ENCODE measurements at regions not wholly inside any gene's neighbourhood (a gene's known extent, or its start where the extent isn't known, plus 50 kb on each side); places are given as distances from the start of the nearest gene placed in this dataset.
"Not testable (repeated sequence)": the region's sequence is repeated elsewhere in the genome, so short reads cannot be mapped to it uniquely, and the experiment has no call there.

DNA sequence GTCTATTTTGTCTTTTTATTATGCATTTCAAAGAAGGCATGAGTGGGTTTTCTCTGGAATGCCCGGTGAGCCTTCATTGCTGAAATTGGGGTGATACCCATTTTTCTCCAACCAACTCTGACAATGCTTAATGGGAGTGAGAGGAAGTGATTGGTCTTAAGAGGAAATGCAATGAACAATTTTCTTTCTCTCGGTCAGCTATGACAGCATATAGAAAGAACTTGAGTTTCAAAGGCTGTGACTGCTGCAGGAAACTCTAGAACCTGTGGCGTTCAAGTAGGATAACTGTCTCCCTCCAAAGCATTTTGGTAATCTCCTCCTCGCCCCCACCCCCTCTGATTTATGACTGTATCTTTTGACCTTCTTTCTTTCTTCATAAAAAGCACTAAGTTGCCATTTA is 155.9 kb downstream of the LYPLAL1 start:
- intact Hi-C loops (cut with DNase I): no loop called here
- no peak overlapping the region for H3K27ac ChIP-seq (ENCODE audit: low read depth in 1 of 2, low read length in 2 of 2)
- 82 to 87% methylated on average over 4 of the region's 4 CpGs for WGBS, 2 donors

DNA sequence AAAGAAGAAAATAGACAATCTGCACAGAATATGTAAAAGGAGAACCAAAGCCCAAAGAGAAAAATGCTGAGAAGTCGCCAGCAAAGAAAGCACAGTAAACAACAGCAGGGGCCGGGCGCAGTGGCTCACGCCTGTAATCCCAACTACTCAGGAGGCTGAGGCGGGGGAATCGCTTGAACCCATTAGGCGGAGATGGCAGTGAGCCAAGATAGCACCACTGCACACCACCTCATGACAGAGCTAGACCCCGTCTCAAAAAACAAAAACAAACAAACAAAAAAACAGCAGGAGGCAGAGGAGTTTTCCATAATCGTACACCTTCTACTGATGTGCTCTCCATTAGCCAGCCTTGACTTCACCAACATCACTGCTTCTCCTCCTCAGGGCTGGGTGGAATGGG is 153.2 kb downstream of the LYPLAL1 start:
- no peaks in the 10 kb centered on the region for H3K27me3 ChIP-seq (ENCODE audit: control insufficient read depth in 1 of 2, insufficient read depth in 2 of 2, low read length in 1 of 2)
- DNase-seq (no peak), ATAC-seq (ENCODE audit: low FRiP score) (peak; percentile 11)
- no peak overlapping the region for H3K27ac ChIP-seq (ENCODE audit: low read depth in 1 of 2, low read length in 2 of 2)
- H3K36me3 ChIP-seq (ENCODE audit: control insufficient read depth in 1 of 2, insufficient read depth in 2 of 2, low read length in 1 of 2): no peaks in the 10 kb centered on the region
- H3K4me3 ChIP-seq (ENCODE audit: low read length in 2 of 2): no peak overlapping the region
- intact Hi-C loops (cut with DNase I): no loop called here
- WGBS, 2 donors: 91 to 94% methylated on average over 9 of the region's 9 CpGs
- H3K4me1 ChIP-seq (ENCODE audit: control insufficient read depth in 1 of 2, insufficient read depth in 2 of 2, low read length in 2 of 2): no peaks in the 10 kb centered on the region
- no peaks in the 10 kb centered on the region for H3K9me3 ChIP-seq (ENCODE audit: control insufficient read depth, low read length)

More for the DNA sequence above, 155.9 kb downstream of the LYPLAL1 start:
- Histone ChIP-seq H3K4me1 (ENCODE audit: control insufficient read depth in 1 of 2, insufficient read depth in 2 of 2, low read length in 2 of 2) (no peaks in the 10 kb centered on the region), H3K9me3 (ENCODE audit: control insufficient read depth, low read length) (no peaks in the 10 kb centered on the region), H3K4me3 (ENCODE audit: low read length in 2 of 2) (no peak overlapping the region), H3K36me3 (ENCODE audit: control insufficient read depth in 1 of 2, insufficient read depth in 2 of 2, low read length in 1 of 2) (no peaks in the 10 kb centered on the region), H3K27me3 (ENCODE audit: control insufficient read depth in 1 of 2, insufficient read depth in 2 of 2, low read length in 1 of 2) (no peaks in the 10 kb centered on the region)
- ATAC-seq (ENCODE audit: low FRiP score): no peak
- DNase-seq: no peak

DNA sequence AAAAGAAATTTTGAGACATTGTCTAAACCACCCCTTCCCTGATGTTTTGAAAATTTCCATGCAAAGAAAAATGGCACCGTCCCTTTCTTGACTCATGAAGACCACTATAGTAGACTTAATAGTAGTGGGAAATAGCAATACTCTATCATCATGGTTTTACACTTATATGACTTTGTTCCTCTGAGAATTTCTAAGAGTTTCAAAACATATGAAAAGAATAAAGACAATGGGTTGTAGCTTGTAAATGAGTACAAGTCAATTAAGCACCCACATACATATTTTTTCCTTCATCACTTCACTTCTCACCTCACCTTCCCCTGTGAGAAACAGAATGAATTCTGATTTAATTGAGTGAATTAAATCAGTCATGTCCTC is 151.7 kb downstream of the LYPLAL1 start:
- no peaks in the 10 kb centered on the region for H3K36me3 ChIP-seq (ENCODE audit: control insufficient read depth in 1 of 2, insufficient read depth in 2 of 2, low read length in 1 of 2)
- intact Hi-C loops (cut with DNase I): no loop called here
- H3K9me3 ChIP-seq (ENCODE audit: control insufficient read depth, low read length): no peaks in the 10 kb centered on the region
- WGBS, 2 donors: 93 to 100% methylated on average over 1 of the region's 1 CpG
- H3K27me3 ChIP-seq (ENCODE audit: control insufficient read depth in 1 of 2, insufficient read depth in 2 of 2, low read length in 1 of 2): no peaks in the 10 kb centered on the region
- DNase-seq (no peak), ATAC-seq (ENCODE audit: low FRiP score) (no peak)
- no peak overlapping the region for H3K4me3 ChIP-seq (ENCODE audit: low read length in 2 of 2)
- H3K27ac ChIP-seq (ENCODE audit: low read depth in 1 of 2, low read length in 2 of 2): no peak overlapping the region
- no peaks in the 10 kb centered on the region for H3K4me1 ChIP-seq (ENCODE audit: control insufficient read depth in 1 of 2, insufficient read depth in 2 of 2, low read length in 2 of 2)

DNA sequence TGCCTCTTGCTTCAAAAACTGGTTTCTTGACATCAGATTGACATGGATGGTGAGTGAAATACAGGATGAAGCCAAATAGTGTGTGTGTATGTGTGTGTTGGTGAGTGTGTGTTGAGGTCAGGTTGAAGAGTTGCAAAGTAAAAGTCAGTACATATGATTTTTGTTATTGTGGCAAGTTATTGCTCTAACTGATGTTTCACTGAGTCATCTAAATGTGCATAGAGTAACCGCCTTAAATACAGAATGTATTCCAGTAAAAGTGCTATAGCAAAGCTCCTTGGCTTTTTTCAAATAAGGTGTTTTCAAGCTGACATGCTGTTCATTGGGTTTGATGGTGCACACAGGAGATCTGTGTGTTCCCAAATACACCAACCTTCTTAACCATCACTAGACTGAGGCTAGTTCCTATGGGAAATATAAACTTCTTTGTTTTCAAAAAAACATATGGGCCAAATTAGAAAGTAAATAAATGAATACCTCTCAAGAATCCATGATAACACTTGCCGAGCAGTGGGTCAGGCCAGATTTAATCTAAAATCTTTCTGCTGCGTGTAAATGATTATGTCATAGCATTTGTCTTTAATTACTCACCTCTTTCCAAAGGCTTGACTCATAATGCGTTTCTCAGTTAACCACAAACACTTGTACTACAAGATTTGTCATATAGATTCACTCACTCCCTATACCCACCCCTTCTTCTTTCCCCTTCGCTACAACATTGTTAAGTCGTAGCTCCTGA is 151.1 kb downstream of the LYPLAL1 start:
- intact Hi-C loops (cut with DNase I): no loop called here
- WGBS, 2 donors: 81 to 86% methylated on average over 6 of the region's 6 CpGs

DNA sequence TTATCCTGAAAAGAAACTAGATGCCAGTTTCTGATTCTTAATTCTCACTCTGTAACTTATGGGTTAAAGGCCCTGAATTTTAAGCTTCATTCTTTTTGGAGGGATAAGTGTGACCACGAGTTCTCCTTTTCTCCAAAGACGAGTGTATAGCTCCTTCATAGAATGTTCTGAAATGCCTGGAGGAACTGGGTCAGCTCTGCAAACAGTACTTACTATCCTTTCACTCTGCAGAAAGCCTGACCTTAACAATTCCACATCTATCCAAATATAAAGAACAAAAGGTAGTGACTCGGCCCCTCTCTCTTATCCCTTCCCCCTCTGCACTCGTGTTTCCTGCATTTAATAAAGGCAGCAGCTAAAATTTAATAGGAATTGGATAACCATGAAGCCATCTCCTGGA is 150.5 kb downstream of the LYPLAL1 start:
- Histone ChIP-seq H3K27me3 (ENCODE audit: control insufficient read depth in 1 of 2, insufficient read depth in 2 of 2, low read length in 1 of 2) (no peaks in the 10 kb centered on the region), H3K4me1 (ENCODE audit: control insufficient read depth in 1 of 2, insufficient read depth in 2 of 2, low read length in 2 of 2) (no peaks in the 10 kb centered on the region), H3K4me3 (ENCODE audit: low read length in 2 of 2) (no peak overlapping the region), H3K36me3 (ENCODE audit: control insufficient read depth in 1 of 2, insufficient read depth in 2 of 2, low read length in 1 of 2) (peaks cover 0 to 2% of the 10 kb centered on the region in 2 donors), H3K9me3 (ENCODE audit: control insufficient read depth, low read length) (no peaks in the 10 kb centered on the region), H3K27ac (ENCODE audit: low read depth in 1 of 2, low read length in 2 of 2) (no peak overlapping the region)
- 38 to 45% methylated on average over 4 of the region's 4 CpGs for WGBS, 2 donors
- no peak for ATAC-seq (ENCODE audit: low FRiP score)
- DNase-seq: no peak
- intact Hi-C loops (cut with DNase I): no loop called here

More for the DNA sequence above, 151.1 kb downstream of the LYPLAL1 start:
- H3K27me3 ChIP-seq (ENCODE audit: control insufficient read depth in 1 of 2, insufficient read depth in 2 of 2, low read length in 1 of 2): no peaks in the 10 kb centered on the region
- peaks cover 0 to 2% of the 10 kb centered on the region in 2 donors for H3K36me3 ChIP-seq (ENCODE audit: control insufficient read depth in 1 of 2, insufficient read depth in 2 of 2, low read length in 1 of 2)
- ATAC-seq (ENCODE audit: low FRiP score): no peak
- no peak overlapping the region for H3K27ac ChIP-seq (ENCODE audit: low read depth in 1 of 2, low read length in 2 of 2)
- H3K4me1 ChIP-seq (ENCODE audit: control insufficient read depth in 1 of 2, insufficient read depth in 2 of 2, low read length in 2 of 2): no peaks in the 10 kb centered on the region
- H3K9me3 ChIP-seq (ENCODE audit: control insufficient read depth, low read length): no peaks in the 10 kb centered on the region
- no peak overlapping the region for H3K4me3 ChIP-seq (ENCODE audit: low read length in 2 of 2)
- no peak for DNase-seq

DNA sequence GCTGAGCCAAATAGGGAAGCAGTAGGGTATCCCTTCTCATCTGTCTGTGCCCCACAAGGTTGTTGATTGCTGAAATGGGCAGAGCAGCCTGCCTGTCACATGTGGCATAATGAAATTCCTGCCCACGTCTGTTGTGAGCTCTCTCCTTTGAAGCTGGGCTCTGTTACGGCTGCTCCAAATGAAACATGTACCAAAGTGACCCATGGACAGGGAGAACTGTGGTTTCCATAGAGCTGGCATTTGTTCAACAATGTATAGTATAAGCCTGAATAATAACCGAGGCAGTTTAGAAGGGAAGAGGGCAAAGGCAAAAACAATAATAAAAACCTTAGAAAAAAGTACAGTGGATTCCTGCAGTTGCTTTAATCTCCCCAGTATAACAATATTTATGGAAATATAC is 149.7 kb downstream of the LYPLAL1 start:
- 36 to 41% methylated on average over 3 of the region's 3 CpGs for WGBS, 2 donors
- no peak overlapping the region for H3K4me3 ChIP-seq (ENCODE audit: low read length in 2 of 2)
- H3K27ac ChIP-seq (ENCODE audit: low read depth in 1 of 2, low read length in 2 of 2): no peak overlapping the region
- H3K4me1 ChIP-seq (ENCODE audit: control insufficient read depth in 1 of 2, insufficient read depth in 2 of 2, low read length in 2 of 2): no peaks in the 10 kb centered on the region
- peaks cover 0 to 2% of the 10 kb centered on the region in 2 donors for H3K36me3 ChIP-seq (ENCODE audit: control insufficient read depth in 1 of 2, insufficient read depth in 2 of 2, low read length in 1 of 2)
- no peaks in the 10 kb centered on the region for H3K27me3 ChIP-seq (ENCODE audit: control insufficient read depth in 1 of 2, insufficient read depth in 2 of 2, low read length in 1 of 2)
- no peaks in the 10 kb centered on the region for H3K9me3 ChIP-seq (ENCODE audit: control insufficient read depth, low read length)
- ATAC-seq (ENCODE audit: low FRiP score) (no peak), DNase-seq (no peak)
- intact Hi-C loops (cut with DNase I): no loop called here

DNA sequence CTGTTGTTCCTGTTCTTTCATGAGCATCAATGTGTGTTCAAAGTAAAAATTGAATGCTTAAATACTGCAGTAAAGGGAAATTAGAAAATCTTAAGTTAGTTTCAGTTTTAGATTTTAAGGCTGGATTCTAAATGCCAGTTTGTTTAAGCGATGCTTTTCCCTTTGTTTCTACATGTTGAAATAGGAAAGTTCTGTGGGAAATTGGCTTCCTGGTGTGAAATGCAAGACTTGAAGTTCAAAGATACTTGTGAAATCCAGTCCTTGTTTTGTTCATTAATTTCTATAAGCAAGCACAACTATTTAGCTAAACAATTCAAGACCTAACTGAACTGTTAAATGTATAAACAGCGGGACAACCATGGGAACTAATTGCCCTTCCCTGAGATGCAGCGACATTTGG is 149.1 kb downstream of the LYPLAL1 start:
- no peaks in the 10 kb centered on the region for H3K27me3 ChIP-seq (ENCODE audit: control insufficient read depth in 1 of 2, insufficient read depth in 2 of 2, low read length in 1 of 2)
- intact Hi-C loops (cut with DNase I): no loop called here

DNA sequence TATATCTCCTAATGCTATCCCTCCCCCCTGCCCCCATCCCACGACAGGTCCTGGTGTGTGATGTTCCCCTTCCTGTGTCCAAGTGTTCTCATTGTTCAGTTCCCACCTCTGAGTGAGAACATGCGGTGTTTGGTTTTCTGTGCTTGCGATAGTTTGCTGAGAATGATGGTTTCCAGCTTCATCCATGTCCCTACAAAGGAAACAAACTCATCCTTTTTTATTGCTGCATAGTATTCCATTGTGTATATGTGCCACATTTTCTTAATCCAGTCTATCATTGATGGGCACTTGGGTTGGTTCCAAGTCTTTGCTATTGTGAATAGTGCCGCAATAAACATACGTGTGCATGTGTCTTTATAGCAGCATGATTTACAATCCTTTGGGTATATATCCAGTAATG is 146.9 kb downstream of the LYPLAL1 start:
- H3K9me3 ChIP-seq (ENCODE audit: control insufficient read depth, low read length); H3K4me3 ChIP-seq (ENCODE audit: low read length in 2 of 2); H3K36me3 ChIP-seq (ENCODE audit: control insufficient read depth in 1 of 2, insufficient read depth in 2 of 2, low read length in 1 of 2); intact Hi-C loops (cut with DNase I); DNase-seq; ATAC-seq (ENCODE audit: low FRiP score); H3K4me1 ChIP-seq (ENCODE audit: control insufficient read depth in 1 of 2, insufficient read depth in 2 of 2, low read length in 2 of 2); H3K27me3 ChIP-seq (ENCODE audit: control insufficient read depth in 1 of 2, insufficient read depth in 2 of 2, low read length in 1 of 2); H3K27ac ChIP-seq (ENCODE audit: low read depth in 1 of 2, low read length in 2 of 2): not testable (repeated sequence)
- 95 to 99% methylated on average over 4 of the region's 5 CpGs for WGBS, 2 donors

More for the DNA sequence above, 149.1 kb downstream of the LYPLAL1 start:
- no peak overlapping the region for H3K27ac ChIP-seq (ENCODE audit: low read depth in 1 of 2, low read length in 2 of 2)
- H3K4me3 ChIP-seq (ENCODE audit: low read length in 2 of 2): no peak overlapping the region
- H3K9me3 ChIP-seq (ENCODE audit: control insufficient read depth, low read length): peaks cover under 1% of the 10 kb centered on the region
- DNase-seq: no peak
- H3K36me3 ChIP-seq (ENCODE audit: control insufficient read depth in 1 of 2, insufficient read depth in 2 of 2, low read length in 1 of 2): peaks cover 0 to 2% of the 10 kb centered on the region in 2 donors
- no peak for ATAC-seq (ENCODE audit: low FRiP score)
- H3K4me1 ChIP-seq (ENCODE audit: control insufficient read depth in 1 of 2, insufficient read depth in 2 of 2, low read length in 2 of 2): no peaks in the 10 kb centered on the region
- WGBS, 2 donors: 85 to 90% methylated on average over 3 of the region's 3 CpGs

DNA sequence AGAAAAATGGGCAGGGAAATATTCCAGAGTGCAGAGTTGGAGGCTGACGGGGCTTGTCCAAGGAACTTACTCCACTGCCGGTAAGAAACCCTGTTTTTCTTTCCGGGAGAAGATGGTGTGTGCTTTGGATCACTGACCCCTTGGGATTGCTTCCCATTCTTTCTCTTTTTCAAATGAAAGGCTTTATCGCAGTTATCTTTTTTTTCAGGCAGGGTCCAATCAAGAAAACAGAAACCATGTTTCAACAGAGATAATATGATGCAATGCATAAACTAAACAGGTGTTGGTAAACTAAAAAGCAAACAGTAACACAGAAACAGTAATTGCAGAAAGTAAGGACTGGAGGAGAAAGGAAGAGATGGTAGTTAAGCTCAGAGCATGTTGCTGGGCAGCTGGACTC is 145.1 kb downstream of the LYPLAL1 start:
- no peak overlapping the region for H3K4me3 ChIP-seq (ENCODE audit: low read length in 2 of 2)
- intact Hi-C loops (cut with DNase I): no loop called here
- WGBS, 2 donors: 41 to 43% methylated on average over 4 of the region's 4 CpGs

More for the DNA sequence above, 145.1 kb downstream of the LYPLAL1 start:
- no peak for DNase-seq
- Histone ChIP-seq H3K36me3 (ENCODE audit: control insufficient read depth in 1 of 2, insufficient read depth in 2 of 2, low read length in 1 of 2) (peaks cover 0 to 2% of the 10 kb centered on the region in 2 donors), H3K9me3 (ENCODE audit: control insufficient read depth, low read length) (peaks cover 2% of the 10 kb centered on the region), H3K27ac (ENCODE audit: low read depth in 1 of 2, low read length in 2 of 2) (no peak overlapping the region), H3K27me3 (ENCODE audit: control insufficient read depth in 1 of 2, insufficient read depth in 2 of 2, low read length in 1 of 2) (no peaks in the 10 kb centered on the region), H3K4me1 (ENCODE audit: control insufficient read depth in 1 of 2, insufficient read depth in 2 of 2, low read length in 2 of 2) (no peaks in the 10 kb centered on the region)
- ATAC-seq (ENCODE audit: low FRiP score): no peak
